GM20000 (cell line): ENCODE measurements at regions not wholly inside any gene's neighbourhood (a gene's known extent, or its start where the extent isn't known, plus 50 kb on each side); places are given as distances from the start of the nearest gene placed in this dataset.
"Not testable (repeated sequence)": the region's sequence is repeated elsewhere in the genome, so short reads cannot be mapped to it uniquely, and the experiment has no call there.

ENCODE experiments used
- DNase-seq: peaks from one replicate; pipeline ENCODE4 v3.0.0; 2012; ENCODE audit warnings: low spot score
- TF ChIP-seq, protein P1 (sequence below): IDR thresholded peaks from 2 replicates; pipeline ENCODE4 v1.5.1; 2012; ENCODE audit warnings: mild to moderate bottlenecking, control low read depth; ENCODE audit errors: extremely low read depth, missing control alignments

DNA sequence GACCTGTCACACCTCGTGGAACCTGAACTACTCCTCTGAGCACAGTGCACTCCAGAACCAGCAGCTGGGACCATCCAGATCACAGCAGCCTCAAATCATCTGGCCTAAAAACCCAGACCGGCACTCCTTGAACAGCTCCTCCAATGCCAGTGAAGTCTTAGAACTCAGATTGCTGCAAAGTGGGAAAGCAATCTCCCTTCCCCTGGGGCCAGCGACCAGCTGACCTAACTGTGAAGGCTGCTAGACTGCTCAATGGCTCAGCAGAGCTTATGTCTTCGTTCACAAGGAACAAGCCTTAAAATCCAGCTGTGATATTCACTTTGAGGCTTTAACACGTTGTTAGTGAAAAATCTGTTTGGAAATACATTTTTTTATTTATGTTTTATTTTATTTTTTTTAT lies 243.2 kb downstream of the ANKRD60 start:
- DNase-seq: no peak
- TF ChIP-seq, protein P1, sequence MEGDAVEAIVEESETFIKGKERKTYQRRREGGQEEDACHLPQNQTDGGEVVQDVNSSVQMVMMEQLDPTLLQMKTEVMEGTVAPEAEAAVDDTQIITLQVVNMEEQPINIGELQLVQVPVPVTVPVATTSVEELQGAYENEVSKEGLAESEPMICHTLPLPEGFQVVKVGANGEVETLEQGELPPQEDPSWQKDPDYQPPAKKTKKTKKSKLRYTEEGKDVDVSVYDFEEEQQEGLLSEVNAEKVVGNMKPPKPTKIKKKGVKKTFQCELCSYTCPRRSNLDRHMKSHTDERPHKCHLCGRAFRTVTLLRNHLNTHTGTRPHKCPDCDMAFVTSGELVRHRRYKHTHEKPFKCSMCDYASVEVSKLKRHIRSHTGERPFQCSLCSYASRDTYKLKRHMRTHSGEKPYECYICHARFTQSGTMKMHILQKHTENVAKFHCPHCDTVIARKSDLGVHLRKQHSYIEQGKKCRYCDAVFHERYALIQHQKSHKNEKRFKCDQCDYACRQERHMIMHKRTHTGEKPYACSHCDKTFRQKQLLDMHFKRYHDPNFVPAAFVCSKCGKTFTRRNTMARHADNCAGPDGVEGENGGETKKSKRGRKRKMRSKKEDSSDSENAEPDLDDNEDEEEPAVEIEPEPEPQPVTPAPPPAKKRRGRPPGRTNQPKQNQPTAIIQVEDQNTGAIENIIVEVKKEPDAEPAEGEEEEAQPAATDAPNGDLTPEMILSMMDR: no peak

DNA sequence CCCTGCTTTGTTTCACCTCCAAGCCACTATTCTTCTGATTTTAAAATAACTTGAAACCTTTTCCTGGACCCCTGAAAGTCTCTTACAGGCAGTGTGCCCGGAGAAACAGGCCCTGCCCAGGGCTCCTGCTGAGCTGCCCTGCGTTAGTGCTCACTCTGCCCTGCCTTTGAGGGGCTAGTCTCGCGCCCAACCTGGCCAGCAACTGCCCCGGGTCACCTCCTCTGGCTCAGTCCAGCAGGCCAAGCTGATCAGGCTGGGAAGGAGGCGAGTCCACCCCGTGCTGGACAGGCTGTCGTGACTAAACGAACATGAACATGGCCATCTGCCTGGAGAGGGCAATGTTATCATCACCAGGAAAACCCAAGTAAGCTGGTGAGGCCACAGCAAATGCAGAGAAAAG lies 245.4 kb downstream of the ANKRD60 start:
- DNase-seq: no peak
- TF ChIP-seq, protein P1: no peak

- no peak for DNase-seq
- TF ChIP-seq, protein P1: no peak
These were observed 247.9 kb downstream of the ANKRD60 start for GRCh38 chr20:57980506-57980905.

DNA sequence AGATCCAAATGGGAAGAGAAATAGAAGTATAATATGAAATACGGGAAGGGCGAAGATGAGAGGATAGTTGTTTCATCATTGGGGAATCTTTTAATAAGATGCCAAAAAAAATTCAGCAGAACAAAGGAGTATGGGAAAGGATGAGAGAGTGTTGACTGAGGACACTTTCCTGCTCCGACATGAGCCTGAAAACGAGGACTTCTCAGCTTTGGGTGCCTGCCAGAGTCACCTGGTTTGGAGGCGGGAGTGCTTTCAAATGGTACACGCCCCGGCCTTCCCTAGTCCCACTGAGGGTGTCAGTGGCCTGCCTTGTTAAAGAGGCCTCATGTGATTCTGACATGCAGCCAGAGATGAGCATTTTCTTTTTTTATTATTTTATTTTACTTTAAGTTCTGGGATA lies 250.9 kb downstream of the ANKRD60 start:
- no peak for DNase-seq
- TF ChIP-seq, protein P1: no peak

DNA sequence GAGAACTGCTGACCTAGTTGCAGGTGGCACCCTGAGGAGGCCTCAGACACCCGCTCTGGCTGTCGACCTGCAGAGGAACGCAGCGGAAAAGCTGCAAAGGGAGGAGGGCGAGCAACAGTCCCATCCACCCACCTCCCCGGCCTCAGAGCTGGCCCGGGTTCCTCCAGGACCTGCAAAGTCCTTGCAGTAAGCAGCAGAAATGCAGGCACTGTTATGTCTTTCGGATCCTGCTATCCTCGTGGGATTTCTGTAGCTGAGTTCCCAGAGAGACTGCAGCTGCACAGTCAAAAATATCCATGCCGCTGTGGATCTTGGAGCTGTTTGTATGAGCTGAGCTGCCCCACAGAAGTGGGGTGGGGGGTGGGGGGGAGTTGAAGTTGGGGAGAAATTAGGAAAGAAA lies 251.3 kb downstream of the ANKRD60 start:
- DNase-seq: no peak
- TF ChIP-seq, protein P1: no peak

DNA sequence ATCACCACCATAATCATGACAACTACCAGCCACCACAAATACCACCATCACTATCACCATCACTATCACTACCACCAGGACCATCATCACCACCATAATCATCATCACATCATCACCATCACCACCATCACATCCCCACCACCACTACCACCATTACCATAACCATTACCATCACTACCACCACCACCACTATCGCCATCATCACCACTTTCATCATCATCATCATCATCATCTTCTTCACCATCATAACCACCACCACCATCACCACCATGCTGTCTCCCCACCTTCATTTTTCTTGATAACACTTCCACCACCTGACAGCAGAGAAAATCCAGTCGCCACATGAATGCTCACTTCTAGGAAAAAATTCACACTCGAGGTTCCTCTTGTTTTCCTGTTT lies 253.6 kb downstream of the ANKRD60 start:
- TF ChIP-seq, protein P1: no peak
- no peak for DNase-seq

GRCh38 chr20:57973886-57974285 lies 254.6 kb downstream of the ANKRD60 start:
- no peak for DNase-seq
- TF ChIP-seq, protein P1: no peak

DNA sequence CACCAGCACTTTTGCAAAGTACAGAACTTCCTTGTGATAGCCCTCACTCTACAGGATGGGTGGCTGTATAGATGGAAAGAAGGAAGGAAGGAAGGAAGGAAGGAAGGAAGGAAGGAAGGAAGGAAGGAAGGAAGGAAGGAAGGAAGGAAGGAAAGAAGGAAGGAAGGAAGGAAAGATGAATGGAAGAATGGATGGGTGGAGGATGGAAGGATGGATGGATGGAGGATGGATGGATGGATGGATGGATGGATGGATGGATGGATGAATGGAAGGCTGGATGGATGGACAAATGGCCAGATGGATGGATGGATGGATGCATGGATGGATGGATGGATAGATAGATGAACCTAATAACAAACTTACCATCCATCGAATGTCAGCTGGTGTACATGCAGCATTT lies 256.9 kb downstream of the ANKRD60 start:
- not testable (repeated sequence) for DNase-seq
